ENCODE measurements at regions not wholly inside any gene's neighbourhood (a gene's known extent, or its start where the extent isn't known, plus 50 kb on each side); places are given as distances from the start of the nearest gene placed in this dataset.

- DNase-seq = no peak
Measured at GRCh38 chr6:40340957-40341356, 246.2 kb downstream of the LRFN2 start.

DNA sequence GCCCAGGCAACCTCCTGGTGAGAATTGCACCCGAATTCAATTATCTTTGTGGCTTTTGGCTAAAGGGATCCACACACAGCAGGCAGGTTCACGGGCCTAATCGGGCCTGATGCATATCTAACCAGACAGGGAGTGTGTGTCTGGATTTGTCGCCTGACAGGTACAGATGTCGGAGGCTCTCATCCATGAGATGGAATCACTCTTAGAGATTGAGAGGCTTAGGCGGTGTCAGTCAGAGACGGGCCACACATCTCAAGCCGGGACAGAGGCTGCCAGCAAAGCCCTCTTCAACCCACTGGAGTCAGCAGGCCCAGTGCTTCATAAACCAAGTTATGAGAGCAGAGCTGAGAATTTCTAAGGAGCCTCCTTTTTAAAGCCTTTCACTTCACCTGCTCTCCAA, 247.0 kb downstream of the LRFN2 start:
- no peak for DNase-seq

GRCh38 chr6:40338306-40338705, 248.9 kb downstream of the LRFN2 start:
- no peak for DNase-seq

DNA sequence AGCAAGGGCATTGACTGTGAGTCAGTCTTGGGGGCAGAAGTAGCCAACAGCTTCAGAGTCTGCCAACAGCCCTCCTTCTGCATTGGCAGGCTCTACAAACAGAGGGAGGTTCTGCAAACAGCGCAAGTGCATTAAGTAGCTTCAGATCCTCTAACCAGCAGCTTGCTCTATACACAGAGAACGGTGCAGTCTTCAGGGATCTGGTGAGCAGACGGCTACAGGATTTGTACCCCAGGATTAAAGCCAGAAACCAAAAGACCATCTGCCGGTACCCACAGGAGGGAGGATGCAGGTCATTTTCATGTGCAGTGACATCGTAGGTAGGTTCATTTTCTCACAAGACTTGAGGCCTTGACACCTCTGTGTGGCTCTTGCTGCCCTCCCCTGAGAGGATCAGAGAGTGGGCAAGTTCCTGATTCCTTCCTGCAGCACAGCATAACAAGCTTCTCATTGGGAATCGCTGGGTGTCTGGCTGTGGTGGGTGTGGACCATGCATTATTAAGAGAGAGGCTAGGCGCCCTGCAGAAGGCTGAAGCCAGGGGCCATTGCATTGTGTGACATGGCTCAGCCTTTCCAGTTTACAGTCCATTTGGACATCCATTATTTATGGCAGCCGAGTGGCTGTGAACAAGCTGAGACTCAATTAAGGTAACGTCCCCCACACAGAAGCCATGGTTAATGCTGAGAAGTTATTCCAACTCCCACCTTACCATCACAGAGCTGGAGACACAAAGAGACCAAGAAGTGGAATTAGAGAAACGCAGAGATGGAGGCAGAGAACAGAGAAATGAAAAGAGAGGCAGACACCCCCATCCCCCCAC, 250.0 kb downstream of the LRFN2 start:
- no peak for DNase-seq

DNA sequence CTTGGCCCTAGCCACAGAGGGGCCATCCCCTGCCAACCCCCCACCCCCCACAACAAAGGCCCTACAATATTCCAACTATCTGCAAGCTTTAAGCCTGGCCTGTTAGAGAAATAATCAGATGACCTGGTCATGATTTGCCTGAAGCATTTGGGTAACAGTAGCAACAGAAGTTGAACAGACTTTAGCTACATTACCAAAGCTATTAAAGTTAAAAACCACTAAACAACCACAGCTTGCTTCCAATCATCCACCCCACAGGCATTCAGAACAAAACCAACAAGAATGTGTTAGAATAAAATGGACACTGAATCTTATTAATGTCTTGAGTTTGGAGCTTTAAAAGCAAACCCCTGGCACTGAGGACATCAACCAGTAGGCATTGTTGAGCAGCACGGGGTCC, 250.9 kb downstream of the LRFN2 start:
- no peak for DNase-seq

GRCh38 chr6:40334496-40335270, 252.5 kb downstream of the LRFN2 start:
- no peak for DNase-seq

DNA sequence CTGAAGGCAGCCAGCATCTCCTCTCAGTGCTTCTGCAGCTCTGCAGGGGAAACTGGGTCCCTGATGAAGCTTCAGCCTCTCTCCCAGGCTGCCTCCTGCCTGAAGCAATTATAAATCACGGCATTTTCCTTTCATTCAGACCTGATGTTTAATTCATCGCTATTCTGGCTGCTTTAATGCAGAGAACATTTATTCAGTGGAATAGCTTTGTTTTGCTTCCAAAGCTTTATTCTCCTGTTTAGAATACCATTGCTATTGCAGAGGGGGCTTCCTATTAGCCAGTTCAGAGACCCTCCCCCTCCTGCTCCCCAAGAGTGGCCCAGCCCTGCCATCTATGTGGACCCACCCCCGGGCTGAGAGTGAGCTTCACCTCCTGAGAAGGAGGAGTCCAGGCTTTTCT, 255.6 kb downstream of the LRFN2 start:
- no peak for DNase-seq

DNA sequence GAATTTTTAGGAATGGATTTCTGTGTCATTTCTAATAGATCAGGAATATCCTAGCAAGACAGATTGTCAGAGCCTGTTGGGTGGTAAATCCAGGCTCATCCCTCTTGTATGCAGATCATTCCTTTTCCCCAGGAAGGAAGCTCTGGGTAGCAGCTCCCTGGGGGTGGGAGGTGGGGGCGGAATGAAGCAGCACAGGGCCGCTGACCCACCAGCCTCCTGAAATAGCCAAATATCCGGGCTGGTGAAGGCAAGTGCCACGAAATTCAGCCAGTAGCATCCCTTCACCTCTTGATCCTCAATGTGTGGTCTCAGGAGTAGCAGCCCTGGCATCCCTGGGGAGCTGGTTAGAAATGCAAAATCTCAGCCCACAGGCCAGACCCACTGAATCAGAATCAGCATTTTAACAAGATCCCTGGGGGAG, 256.9 kb downstream of the LRFN2 start:
- no peak for DNase-seq

- DNase-seq = no peak
Measured at GRCh38 chr6:40328986-40329545, 258.1 kb downstream of the LRFN2 start.

GRCh38 chr6:40328386-40328985, 258.7 kb downstream of the LRFN2 start:
- peak; percentile 82 for DNase-seq

GRCh38 chr6:40326714-40327421, 260.3 kb downstream of the LRFN2 start:
- peak; percentile 39 for DNase-seq

GRCh38 chr6:40325791-40326190, 261.4 kb downstream of the LRFN2 start:
- DNase-seq = no peak

DNA sequence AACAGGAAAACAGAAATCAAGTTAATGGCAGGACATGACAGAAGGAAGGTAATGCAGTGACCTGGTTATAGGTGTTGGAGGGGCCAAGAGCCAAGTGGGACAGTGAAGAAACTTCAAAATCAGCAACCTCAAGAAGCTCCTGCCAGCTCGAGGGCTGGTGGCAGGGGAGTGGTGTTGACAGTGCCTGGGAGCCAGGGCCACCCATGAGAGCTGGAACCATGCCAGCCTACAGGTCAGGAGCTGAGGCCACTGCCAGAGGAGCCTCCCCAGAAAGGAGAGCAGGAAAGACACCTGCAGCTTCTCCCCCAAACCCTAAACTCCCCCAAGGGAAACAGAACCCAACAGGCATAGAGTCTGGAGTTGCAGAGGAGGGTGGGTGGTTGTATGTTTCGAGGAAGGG, 262.1 kb downstream of the LRFN2 start:
- DNase-seq = no peak

DNA sequence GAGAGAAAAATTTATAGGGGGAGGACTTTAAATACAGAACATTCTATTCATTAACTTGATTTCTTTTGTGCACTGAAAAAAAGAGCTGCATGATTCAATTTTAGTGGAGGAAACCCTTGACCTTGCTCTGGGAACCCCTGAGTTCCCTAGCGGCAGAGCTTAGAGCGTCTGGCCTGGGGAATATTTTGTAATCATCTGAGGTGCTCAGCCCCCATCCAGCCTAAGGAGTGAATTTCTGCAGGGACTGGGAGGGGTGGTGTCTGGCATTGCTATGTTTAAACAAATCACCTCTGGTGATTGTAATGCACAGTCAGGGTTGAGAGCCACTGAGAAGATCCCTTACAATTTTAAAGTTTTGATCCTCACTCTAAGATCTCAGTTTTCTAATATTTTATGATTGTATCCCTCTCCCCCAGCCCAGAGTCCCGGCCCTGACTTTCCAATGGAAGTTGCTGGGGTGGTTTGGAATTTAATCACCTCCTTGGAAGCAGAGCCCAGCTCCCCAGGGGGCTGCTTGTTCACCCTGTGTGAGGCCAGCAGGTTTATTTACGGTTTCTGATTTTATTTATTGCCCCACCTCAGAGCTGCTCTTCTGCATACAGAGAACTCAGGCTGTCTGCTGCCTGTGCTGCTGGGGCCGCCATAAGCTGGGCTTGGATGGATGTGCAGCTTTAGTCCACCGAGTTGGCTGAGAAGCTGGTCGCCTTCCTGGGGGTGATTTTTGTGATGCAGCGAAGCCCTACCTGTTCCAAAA, 263.1 kb downstream of the LRFN2 start:
- DNase-seq = no peak

DNA sequence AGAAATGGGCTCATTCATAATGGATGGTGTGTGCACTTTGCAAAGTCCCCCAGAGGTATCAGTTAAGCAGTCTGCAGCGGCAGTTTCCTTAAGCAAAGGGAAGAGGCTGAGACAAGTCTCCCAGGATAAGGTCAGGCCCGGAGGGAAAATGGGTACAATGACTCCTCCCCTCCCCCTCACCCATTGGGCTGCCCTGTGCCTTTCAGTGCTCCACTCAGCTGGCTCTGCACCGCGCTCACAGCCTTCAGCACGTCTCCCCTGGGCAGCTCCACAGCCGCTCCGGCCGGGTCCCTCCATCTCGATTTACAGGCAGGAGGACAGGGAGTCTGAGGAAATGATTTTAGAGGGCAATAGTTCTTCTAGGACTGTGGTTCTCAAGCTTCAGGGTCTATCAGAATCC, 264.8 kb downstream of the LRFN2 start:
- DNase-seq = no peak

DNA sequence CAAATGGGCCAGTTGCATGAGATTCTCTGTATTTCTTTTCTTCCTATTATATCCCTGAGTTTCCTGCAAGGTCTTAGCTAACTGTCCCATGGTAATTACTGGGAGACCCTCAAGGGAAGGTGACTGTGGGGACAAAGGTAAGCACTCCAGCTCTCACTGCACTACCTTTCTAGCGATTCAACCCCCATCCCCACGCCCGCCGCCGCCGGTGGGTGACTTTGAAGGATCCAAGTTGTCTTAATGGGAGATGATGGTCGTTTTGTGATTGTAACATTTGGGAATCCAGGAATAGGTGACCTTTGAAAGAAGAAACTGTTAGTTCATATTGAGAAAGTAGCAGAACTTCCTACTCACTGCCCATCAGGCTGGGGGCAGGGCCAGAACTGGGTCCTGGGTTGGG, 265.5 kb downstream of the LRFN2 start:
- DNase-seq = no peak

- no peak for DNase-seq
Measured at GRCh38 chr6:40320947-40321346, 266.2 kb downstream of the LRFN2 start.

- DNase-seq = no peak
Measured at GRCh38 chr6:40320441-40320840, 266.7 kb downstream of the LRFN2 start.

DNA sequence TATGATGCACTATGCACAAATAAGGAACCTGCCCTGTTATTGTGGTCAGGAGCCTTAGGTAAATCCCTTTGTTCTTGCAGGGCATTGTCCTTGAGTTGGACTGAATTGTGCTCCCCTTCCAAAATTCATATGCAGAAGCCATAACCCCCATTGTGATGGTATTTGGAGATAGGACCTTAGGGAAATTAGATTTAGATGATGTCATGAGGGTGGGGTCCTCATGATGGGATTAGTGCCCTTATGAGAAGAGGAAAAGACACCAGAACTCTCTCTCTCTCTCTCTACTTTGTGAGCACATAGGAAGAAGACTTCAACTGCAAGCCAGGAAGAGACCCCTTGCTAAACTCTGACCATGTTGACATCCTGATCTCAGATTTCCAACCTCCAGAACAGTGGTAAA, 268.0 kb downstream of the LRFN2 start:
- DNase-seq = no peak

DNA sequence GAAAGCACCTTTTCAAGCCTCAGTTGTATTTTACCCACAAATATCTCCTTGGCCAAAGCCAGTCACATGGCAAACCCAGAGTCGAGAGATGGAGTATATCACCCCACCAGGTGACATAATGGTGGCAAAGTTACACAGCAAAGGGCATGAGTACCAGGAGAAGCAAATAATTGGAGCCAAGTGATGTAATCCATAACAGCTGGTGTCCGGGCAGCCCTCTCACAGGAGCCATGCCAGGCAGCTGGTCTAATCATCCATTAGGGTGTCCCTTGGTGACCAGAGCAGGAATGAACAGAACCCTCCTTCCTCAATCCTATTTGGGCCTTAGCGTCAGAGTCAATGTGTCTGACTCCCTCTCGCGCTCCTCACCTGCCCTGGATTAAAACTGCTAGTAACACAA, 272.1 kb downstream of the LRFN2 start:
- DNase-seq = no peak

GRCh38 chr6:40313582-40313981, 273.6 kb downstream of the LRFN2 start:
- DNase-seq = no peak

Data from NCI-H748 treated with DMSO at 0.1 percent for 48 hours (cell line).